ENCODE measurements at regions not wholly inside any gene's neighbourhood (a gene's known extent, or its start where the extent isn't known, plus 50 kb on each side); places are given as distances from the start of the nearest gene placed in this dataset.

GRCh38 chr16:85329059-85329812 lies 217.0 kb upstream of the CIBAR2 start:
- Histone ChIP-seq H3K27me3 (ENCODE audit: control insufficient read depth, insufficient read depth, low read length) (no peaks in the 10 kb centered on the region), H3K36me3 (ENCODE audit: control insufficient read depth, insufficient read depth, low read length) (no peaks in the 10 kb centered on the region), H3K9me3 (ENCODE audit: control insufficient read depth, insufficient read depth, low read depth, low read length) (no peaks in the 10 kb centered on the region), H3K4me1 (ENCODE audit: control insufficient read depth, insufficient read depth, low read length) (peaks cover 31% of the 10 kb centered on the region), H3K4me3 (ENCODE audit: low read depth in 2 of 2, low read length in 2 of 2) (peak overlapping the region in 1 of 2 experiments; percentile 27; a peak in 1 of 4 replicates), H3K27ac (ENCODE audit: low read length) (peak overlapping the region; percentile 92)
- intact Hi-C loops (cut with micrococcal nuclease; ENCODE audit: unreplicated experiment) (no loop called here), in situ Hi-C loops (cut with HindIII; ENCODE audit: low pct_unique_long_range_greater_than_20kb, low sequenced_read_pairs) (no loop called here)
- no peak for DNase-seq (ENCODE audit: low read depth, low spot score)
- CTCF ChIA-PET = no interaction called here
- ATAC-seq = peak; percentile 52
- no TSS peak for BruUV-seq (replicated peaks)
- POLR2A ChIA-PET = no interaction called here
- TF ChIP-seq, protein P1, sequence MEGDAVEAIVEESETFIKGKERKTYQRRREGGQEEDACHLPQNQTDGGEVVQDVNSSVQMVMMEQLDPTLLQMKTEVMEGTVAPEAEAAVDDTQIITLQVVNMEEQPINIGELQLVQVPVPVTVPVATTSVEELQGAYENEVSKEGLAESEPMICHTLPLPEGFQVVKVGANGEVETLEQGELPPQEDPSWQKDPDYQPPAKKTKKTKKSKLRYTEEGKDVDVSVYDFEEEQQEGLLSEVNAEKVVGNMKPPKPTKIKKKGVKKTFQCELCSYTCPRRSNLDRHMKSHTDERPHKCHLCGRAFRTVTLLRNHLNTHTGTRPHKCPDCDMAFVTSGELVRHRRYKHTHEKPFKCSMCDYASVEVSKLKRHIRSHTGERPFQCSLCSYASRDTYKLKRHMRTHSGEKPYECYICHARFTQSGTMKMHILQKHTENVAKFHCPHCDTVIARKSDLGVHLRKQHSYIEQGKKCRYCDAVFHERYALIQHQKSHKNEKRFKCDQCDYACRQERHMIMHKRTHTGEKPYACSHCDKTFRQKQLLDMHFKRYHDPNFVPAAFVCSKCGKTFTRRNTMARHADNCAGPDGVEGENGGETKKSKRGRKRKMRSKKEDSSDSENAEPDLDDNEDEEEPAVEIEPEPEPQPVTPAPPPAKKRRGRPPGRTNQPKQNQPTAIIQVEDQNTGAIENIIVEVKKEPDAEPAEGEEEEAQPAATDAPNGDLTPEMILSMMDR (IDR thresholded peaks at IDR 0.05) = no peak
- no peak for TF ChIP-seq SIN3A (IDR thresholded peaks at IDR 0.05; ENCODE audit: borderline replicate concordance, insufficient read depth, low read depth, low read length)
- TF ChIP-seq POLR2AphosphoS5 (IDR thresholded peaks at IDR 0.05; ENCODE audit: low read depth, low read length) = no peak
- no peak for TF ChIP-seq REST (IDR thresholded peaks at IDR 0.05; ENCODE audit: insufficient read depth in 1 of 2, low read depth in 2 of 2, low read length in 1 of 2)
- TF ChIP-seq TCF7L2 (IDR thresholded peaks at IDR 0.05; ENCODE audit: low read depth, low read length) = peak; percentile 90

DNA sequence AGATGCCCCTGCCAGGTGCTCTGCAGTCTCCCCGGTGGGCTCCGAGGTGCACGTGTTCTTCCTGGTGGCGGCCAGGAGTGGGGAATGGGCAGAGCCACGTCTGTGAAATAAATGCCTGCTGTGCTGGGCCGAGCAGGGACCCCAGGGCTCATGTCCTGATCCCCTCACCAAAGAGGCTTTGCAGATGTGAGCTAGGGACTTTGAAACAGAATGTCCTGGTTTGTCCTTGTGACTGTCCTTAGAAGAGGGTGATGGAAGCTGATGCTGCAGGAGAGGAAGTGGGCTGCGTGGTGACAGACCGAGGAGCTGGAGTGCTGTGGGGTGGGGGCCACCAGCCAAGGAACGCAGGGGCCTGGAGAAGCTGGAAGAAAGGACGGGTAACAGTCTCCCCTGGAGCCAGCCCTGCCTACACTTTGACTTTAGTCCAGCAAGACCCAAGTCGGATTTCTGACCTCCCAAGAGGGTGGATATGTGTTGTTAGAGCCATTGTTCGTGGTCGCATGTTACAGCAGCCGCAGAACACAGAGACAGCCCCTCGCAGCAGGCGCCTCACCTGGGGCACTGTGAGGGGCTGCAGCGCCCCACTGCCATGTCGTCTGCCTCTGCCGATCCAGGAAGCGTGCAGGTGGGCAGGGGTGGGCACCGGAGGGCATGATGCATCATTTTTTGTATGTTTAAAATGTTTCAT lies 217.9 kb upstream of the CIBAR2 start:
- ATAC-seq (peak; percentile 29; the same call in 1 of the 2 replicates), DNase-seq (ENCODE audit: low read depth, low spot score) (no peak)
- Histone ChIP-seq H3K27ac (ENCODE audit: low read length) (peak overlapping the region; percentile 94), H3K4me1 (ENCODE audit: control insufficient read depth, insufficient read depth, low read length) (peaks cover 40% of the 10 kb centered on the region), H3K9me3 (ENCODE audit: control insufficient read depth, insufficient read depth, low read depth, low read length) (no peaks in the 10 kb centered on the region), H3K4me3 (ENCODE audit: low read depth in 2 of 2, low read length in 2 of 2) (peak overlapping the region; percentile 5; a peak in 3 of 4 replicates), H3K36me3 (ENCODE audit: control insufficient read depth, insufficient read depth, low read length) (no peaks in the 10 kb centered on the region), H3K27me3 (ENCODE audit: control insufficient read depth, insufficient read depth, low read length) (no peaks in the 10 kb centered on the region)
- in situ Hi-C loops (cut with HindIII; ENCODE audit: low pct_unique_long_range_greater_than_20kb, low sequenced_read_pairs) (no loop called here), intact Hi-C loops (cut with micrococcal nuclease; ENCODE audit: unreplicated experiment) (no loop called here)
- CTCF ChIA-PET = interaction anchor here (0.8 to 1.5 kb wide), 4 partner anchors 9 to 283 kb away, joined by 3 to 11 read pairs (median 6); partner anchors contain the start of gene GSE1
- no TSS peak for BruUV-seq (replicated peaks)
- POLR2A ChIA-PET = no interaction called here
- no peak for TF ChIP-seq SIN3A (IDR thresholded peaks at IDR 0.05; ENCODE audit: borderline replicate concordance, insufficient read depth, low read depth, low read length)
- no peak for TF ChIP-seq REST (IDR thresholded peaks at IDR 0.05; ENCODE audit: insufficient read depth in 1 of 2, low read depth in 2 of 2, low read length in 1 of 2)
- TF ChIP-seq, protein P1 (IDR thresholded peaks at IDR 0.05) = no peak
- no peak for TF ChIP-seq TCF7L2 (IDR thresholded peaks at IDR 0.05; ENCODE audit: low read depth, low read length)
- TF ChIP-seq POLR2AphosphoS5 (IDR thresholded peaks at IDR 0.05; ENCODE audit: low read depth, low read length) = no peak
